ENCODE measurements at regions not wholly inside any gene's neighbourhood (a gene's known extent, or its start where the extent isn't known, plus 50 kb on each side); places are given as distances from the start of the nearest gene placed in this dataset.

GRCh38 chr7:91644256-91644655 lies 236.2 kb downstream of the MTERF1 start:
- no peak for DNase-seq

DNA sequence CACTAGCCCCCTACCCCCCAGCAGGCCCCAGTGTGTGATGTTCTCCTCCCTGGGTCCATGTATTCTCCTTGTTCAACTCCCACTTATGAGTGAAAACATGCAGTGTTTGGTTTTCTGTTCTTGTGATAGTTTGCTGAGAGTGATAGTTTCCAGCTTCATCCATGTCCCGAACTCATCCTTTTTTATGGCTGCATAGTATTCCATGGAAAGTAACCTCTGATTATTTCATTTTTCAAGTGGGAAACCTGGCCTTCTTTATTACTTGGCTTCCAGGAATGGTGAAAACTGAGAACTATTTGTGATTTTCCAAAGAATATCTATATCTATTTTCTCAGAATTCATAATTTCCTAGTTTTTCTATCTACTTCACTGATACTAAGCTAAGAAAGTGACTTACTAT lies 235.0 kb downstream of the MTERF1 start:
- no peak for DNase-seq

DNA sequence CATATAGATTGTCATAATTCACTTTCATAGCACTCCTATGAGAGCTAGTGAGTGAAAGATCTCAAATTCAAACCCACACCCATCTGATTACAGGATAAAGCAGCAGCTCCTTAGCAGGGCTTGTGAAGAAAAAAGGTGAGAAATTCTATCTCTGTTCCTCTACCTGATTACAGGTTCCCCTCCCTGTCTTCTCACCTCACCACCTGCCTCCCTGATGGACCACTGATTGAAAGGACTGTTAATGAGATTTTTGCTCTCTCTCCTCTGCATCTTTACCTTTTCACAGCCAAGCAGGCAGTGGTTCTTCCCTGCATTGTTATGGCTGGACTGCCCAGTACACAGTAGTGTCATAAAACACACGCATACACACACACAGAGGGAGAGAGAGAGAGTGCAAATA lies 228.5 kb downstream of the MTERF1 start:
- no peak for DNase-seq

- DNase-seq, result no peak
These were observed 227.2 kb downstream of the MTERF1 start for GRCh38 chr7:91653286-91653685.

DNA sequence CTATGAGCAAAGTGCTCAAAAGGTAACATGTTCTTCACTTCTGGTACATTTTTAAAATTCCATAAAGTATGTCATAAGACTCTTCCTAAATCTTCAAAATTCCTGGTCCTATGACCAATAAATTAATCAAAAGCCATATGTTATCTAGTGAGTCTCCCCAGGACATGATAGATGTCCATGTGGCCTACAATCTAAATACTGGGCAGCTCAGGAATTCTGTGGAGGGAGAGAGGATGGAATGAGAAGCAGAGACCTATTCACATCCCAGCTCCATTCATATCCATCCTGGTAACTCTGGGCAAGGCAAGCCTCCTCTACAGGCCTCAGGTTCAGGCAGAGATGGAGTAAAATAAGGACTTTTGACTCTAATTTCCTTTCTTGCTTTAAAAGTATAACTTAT lies 224.8 kb downstream of the MTERF1 start:
- DNase-seq, result no peak

DNA sequence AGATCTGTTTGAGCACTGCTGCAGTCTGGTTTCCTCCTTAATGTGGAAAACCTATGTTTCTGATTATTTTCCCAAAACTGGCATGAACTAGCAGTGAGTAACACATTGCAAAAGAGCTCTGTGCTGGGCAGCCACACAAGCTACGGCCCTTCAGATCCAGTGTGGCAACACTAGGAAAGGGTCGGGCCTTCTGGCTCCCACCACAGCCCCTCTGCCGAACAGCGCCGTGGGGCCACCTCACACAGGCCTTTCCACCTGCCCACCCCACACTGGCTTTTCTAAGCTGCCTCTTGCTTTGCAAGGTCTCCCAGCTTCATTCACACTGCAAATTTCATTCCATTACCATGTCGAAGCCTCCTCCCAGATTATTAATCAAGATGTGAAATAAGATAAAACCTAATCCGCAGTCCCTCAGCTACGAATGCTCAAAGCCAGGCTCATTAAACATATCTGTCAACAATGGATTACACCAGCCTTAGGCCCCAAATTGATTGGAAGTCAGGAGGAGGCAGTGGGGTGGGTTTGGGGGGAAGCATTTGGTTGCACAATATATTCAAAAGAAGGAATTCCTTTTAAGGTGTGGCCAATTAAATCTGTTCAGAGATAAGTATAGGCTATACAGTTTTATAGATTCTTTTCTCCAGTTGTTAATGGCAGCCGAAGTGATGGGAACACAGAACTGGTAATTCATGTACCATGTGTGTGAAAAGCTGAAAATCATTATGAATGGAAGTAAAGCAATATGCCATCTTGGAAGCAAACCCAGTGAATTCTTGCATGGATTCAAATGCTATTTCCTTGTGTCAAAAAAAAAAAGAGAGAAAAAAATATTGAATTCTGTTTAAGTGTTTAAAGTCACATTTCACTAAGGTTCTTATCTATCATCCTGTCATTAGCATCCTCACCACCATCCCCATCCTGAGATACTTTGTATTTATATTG lies 223.7 kb downstream of the MTERF1 start:
- DNase-seq, result no peak

DNA sequence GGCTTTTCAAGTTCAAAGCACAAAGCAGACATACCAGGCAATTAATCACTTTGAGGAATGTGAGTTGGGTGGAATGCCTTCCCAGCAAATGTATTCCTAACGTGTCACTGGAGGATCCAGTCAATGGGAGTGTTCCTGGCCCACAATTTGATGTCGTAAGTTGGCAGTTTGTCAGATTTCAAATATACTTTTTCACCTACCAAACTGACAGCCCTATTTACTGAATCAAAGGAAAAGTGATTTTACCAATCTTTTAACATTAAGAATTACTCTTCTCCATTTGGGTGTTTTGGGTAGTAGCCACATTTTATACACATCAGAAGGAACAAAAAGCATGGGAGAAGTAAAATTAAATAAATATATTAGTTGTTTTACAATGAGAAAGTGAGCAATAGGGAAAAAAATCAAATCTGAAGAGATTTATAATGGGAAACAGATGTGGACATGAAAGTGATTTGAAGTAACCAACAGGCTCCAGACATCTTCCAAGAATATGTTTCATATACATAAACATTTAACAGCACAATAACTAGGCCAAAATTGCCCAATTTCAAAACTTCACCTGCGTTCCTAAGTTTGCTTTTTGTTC lies 222.9 kb downstream of the MTERF1 start:
- DNase-seq, result no peak

- DNase-seq, result no peak
These were observed 221.4 kb downstream of the MTERF1 start for GRCh38 chr7:91659096-91659495.

DNA sequence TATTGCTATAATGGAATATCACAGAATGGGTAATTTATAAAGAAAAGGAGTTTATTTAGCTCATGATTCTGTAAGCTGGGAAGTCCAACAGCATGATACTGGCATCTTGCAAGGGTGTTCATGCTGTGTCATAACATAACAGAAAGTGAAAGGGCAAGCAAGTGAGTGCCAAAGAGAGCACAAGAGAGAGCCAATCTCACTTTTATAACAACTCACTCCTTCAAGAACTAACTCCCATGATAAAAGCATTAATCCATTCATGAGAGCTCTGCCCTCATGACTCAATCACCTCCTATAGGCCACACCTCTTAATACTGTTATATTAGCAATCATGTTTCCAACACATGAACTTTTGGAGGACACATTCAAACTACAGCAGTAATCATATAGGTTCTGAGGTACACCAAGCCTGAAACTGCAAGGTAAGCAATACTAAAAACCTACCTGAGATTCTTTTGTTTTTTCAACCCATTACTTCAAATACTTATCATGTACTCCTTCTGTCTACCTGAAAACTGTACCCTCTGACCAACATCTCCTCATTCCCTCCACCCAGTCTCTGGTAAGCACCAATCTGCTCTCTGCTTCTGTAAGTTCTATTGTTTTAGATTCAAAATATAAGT lies 219.7 kb downstream of the MTERF1 start:
- no peak for DNase-seq

DNA sequence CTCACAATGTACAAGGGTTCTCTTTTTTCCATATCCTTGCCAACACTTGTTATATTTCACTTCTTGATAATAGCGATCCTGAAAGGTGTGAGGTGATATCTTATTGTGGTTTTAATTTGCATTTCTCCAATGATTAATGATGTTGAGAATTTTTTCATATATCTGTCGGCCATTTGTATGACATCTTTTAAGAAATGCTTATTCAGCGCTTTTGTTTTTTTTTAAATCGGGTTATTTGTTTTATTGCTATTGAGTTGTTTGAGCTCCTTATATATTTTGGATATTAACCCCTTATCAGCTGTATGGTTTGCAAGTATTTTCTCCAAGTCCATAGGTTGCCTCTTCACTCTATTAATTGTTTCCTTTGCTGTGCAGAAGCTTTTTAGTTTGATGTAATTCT lies 218.8 kb downstream of the MTERF1 start:
- no peak for DNase-seq

DNA sequence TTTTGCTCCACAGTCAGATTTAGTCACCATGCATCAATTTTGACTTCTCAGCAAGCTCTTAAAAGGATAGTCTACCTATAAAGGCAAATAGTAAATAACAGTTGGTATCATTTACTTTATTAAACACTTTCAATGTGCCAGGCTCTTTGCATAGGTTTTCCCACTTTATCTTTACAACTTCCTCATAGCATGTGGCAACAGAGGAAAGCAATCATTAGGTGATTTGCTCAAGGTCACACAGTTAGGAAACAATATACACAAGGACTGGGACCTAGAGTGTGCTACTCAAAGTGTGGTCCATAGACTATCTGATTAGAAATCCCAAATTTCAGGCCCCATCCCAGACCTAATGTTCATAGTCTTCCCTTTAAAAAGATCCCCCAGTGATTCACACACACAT lies 212.3 kb downstream of the MTERF1 start:
- DNase-seq, result no peak

DNA sequence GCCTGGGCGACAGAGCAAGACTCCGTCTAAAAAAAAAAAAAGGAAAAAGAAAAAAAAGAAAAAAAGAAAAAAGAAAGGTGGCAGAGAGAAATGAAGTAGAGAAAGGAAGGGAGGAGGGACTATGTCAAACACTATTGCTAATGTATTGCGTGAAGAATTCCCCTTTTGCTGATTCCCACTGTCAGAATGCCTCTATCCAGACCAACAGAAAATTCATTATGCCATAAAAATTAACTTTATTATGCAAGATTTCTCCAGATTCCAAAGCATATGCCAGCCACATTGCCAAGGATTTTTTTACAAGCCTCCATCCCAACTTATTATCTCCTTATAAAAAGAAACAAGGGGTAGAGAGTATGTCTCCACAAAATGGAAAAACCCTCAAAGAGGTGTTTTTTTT lies 209.3 kb downstream of the MTERF1 start:
- no peak for DNase-seq

DNA sequence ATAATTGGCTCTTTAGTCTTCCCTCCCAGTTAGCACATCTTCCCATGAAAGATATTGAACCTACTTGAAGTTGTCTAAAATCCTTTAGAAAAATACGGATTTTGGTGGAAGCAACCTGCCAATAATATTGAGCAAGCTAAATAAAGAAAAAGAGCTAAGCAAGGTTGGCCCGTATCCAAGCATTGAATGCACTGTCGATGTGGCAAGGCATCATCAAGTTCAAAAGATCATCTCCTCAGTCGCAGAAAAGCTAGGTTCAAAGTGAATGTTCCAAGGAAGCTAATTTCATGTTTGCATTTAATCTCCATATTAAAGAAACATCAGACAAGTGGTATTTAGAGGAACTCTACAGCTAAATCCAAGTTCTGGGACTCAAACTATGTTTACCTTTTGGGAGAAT lies 206.0 kb downstream of the MTERF1 start:
- DNase-seq, result no peak

DNA sequence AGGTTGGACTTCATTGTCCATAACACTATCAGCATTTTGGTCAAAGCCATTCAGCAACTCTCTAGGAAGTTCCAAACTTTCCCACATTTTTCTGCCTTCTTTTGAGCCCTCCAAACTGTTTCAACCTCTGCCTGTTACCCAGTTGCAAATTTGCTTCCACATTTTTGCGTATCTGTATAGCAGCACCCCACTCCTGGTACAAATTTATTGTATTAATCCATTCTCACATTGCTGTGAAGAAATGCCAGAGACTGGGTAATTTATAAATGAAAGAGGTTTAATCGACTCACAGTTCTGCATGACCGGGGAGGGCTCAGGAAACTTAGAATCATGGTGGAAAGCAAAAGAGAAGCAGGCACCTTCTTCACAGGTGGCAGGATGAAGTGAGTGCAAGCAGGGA lies 198.8 kb downstream of the MTERF1 start:
- no peak for DNase-seq

DNA sequence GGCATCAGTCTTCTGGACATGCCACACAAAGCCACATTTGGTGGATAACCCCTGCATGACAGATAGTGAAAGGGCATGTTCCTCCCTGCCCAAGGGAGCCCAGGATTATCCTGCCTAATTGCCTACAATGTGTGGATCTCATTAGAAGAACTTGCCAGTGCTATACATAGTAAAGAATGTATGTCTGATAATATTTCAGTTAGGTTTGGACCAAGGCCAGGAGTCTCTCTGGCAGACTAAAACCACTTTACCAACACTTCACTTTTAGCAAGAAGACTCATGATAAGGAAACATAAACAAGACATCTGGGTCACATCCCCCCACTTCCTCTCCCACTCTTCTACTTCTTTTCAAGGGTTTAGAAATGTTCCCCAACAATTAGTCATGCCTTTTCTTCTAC lies 196.7 kb downstream of the MTERF1 start:
- no peak for DNase-seq

DNA sequence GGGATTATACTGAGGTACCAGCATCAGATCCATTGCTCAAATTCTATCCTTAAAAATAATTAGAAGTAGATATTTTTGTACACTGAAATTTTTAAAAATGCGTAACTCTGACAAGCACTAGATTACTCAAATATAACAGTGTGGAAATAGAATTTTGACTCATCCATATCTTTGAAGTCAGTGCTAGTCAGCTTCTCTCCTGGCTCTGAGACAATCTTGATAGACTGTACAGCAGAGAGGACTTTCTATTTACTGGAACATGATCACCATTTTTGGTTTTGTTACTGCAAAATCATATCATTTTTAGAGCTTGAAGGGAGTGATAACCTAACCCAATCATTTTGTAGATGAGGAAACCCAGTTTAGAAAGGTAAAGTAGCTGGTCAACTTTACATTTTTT lies 195.0 kb downstream of the MTERF1 start:
- no peak for DNase-seq

DNA sequence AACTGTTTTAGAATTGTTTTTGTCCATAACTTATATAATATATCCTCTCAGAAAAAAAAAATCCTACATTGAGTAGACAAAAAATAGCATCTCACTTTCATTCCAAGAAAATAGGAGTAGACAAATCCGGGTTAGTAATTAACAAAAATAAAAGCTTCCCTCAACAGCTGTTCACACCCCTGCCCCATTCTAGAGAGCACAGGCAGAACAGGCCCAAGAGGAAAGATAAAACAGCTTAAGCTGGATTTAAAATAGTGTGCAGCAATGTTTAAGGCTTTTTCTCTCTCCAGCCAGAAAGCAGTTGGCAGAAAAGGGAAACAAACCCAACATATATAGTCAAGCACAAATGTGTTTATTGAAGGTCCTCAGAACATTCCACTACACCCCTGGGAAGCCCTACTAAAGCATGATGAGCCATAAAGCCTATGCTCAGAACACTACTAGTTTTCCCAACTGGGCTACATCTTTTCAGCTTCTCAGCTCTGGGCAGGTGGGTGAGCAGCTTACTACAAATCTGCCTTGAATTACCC lies 189.9 kb downstream of the MTERF1 start:
- no peak for DNase-seq

DNA sequence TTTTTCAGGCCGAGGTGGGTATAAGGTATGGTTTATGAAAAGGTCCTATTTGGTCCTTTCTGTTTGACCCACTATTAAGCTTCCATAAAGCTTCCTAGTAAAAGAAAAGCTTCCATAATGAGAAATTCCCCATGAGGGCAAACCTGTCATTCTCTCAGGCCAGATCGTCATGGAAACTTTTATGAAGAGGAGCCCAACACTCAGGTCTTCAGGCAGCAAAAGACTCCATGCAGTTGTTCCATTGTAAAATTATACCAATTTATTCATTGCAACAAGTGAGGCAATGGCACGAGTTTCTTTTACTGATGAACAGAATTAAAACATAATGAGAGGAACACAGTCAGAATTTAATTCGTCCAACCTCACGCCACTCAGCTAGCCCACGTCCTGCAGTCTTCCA lies 188.6 kb downstream of the MTERF1 start:
- no peak for DNase-seq

DNA sequence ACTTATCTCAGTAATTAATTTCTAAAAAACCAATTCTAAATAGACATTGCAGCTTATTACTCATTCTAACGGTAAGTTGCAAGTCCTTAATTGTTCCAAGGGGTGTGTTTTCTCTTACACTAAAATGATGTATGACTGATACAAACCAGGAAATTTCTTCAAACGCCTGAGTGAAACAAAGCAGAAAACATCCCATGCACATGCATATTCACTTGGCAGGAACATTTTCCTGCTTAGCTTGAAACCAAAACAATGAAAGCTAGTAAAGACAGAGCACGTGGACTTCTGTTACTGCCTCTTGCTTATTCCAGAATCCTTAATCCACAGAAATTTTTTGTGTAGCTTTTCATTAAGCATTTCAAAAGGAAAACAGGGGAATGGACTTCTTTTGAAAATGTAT lies 187.7 kb downstream of the MTERF1 start:
- DNase-seq, result no peak

DNA sequence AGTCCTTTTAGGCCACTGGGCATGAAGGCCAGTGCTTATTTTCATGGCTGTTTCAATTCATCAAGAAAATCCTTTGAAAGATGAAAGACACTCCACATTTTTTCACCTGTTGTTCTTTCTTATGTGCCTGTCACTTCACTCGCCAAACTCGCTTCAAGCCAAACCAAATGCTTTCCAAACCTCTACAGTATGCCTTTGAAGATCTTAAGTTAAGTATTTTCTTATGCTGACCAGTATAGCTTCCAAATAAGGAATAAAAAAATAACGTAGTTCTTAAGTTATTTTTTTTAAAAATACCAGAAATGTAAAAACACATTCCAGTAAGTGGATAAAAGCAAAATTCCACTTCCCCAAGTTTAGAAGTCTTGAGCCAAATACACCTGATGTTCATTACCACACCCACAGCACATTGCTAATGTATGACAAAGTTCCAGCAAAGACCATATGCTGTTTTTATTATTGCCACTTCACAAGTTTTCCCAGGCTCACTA lies 186.1 kb downstream of the MTERF1 start:
- no peak for DNase-seq

DNA sequence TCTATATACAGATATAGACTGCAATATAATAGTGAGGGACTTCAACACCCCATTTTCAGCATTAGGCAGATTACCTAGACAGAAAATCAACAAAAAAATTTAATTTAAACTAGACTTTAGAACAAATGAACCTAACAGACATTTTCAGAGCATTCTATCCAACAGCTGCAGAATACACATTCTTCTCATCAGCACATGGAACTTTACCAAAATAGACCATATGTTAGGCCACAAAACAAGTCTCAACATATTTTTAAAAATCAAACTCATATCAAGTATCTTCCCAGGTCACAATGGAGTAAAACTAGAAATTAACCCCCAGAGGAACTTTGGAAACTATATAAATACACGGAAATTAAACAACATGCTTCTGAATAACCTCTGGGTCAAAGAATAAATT lies 169.6 kb downstream of the MTERF1 start:
- no peak for DNase-seq

- DNase-seq, result no peak
These were observed 166.8 kb downstream of the MTERF1 start for GRCh38 chr7:91713669-91714068.

GRCh38 chr7:91717681-91718470 lies 162.6 kb downstream of the MTERF1 start:
- DNase-seq, result no peak
